UCSD-AML1 (cell line): ENCODE measurements at regions not wholly inside any gene's neighbourhood (a gene's known extent, or its start where the extent isn't known, plus 50 kb on each side); places are given as distances from the start of the nearest gene placed in this dataset.
"Not testable (repeated sequence)": the region's sequence is repeated elsewhere in the genome, so short reads cannot be mapped to it uniquely, and the experiment has no call there.

Source experiments
- DNase-seq: peaks from one replicate; lab custom pipeline; 2025; ENCODE audit not compliant: unreplicated experiment; lab: John Stamatoyannopoulos, UW

DNA sequence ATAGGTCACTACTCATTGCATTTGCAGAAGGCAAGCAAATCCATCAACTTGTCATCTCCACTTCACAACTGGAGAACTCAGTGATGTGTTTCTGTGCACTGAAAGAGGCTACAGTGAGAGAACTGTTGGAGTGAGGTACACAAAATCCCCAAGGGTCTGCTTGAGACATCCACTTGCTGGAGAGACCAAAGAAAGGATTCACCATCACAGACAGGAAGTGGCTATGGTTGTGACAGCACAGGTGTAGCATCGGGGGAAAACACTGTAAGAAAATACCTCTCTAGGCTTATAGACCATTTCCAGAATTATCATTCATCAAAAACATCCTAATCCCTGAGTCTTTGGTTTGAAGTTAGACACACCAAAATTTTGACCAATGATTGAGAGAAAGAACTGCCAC, 201.3 kb upstream of the OR4E1 start:
- no peak for DNase-seq

DNA sequence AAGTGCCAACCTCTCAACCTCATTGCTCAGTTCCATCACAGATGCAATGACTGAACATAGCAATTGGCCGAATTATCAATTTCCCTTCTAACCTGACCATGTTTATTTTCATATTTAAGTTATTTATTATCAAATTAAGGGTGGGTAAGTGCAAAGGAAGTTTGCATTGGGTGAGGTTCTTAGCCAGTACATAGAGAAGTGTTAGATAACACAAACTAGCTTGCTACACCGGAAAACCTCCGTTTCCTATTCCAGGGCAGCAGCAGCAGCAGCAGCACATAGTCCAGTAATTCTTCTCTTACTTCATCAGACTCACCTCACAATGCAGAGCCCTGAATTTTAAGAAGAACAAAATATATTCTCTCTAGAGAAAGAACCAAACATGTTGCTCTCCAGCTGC, 200.5 kb upstream of the OR4E1 start:
- DNase-seq, result peak; percentile 49

DNA sequence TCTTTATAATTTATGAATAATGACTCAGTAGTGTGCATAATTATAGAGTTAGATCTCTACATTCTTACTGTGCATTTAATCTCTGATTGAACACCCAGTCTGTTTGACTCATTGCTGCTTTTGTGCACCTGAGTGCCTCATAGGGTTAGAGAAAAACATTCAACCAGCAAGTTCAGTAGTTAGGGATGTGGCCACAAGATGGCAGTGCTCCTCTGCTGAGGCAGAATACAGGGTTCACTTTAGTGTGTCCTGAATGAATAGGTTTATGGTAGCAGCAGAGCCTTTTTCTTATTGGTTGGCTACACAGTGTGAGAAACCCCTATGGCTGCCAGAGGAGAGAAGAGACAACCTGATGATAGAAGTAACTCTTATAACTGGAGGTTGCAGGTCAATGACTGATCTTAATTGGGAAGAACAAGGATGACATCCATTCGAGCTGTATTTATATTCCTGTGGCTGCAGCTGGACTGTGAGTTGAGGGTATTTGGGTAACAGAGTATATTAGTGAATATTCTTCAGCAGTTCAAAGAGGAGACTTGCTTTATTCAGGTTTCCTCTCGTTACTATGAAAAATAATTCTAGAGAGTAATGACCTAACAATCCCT, 194.9 kb upstream of the OR4E1 start:
- peak; percentile 64 for DNase-seq

DNA sequence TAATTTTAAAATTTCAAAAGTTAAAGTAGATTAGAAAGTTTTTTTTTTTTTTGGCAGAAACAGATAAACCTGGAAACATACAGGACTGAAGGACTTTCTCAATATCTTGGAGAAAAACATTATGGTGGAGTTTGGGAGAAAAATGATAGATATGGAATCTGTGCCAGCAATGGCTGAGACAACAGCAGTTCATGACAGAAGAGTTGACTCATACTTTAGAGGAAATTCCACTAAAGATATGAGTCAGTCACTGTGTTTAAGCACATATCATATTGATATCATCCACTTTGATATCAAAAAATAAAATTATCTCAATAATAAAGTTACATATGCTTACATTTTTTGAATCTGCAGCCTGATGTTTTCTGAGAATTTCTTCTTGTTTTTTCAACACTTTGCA, 193.9 kb upstream of the OR4E1 start:
- DNase-seq, result no peak

DNA sequence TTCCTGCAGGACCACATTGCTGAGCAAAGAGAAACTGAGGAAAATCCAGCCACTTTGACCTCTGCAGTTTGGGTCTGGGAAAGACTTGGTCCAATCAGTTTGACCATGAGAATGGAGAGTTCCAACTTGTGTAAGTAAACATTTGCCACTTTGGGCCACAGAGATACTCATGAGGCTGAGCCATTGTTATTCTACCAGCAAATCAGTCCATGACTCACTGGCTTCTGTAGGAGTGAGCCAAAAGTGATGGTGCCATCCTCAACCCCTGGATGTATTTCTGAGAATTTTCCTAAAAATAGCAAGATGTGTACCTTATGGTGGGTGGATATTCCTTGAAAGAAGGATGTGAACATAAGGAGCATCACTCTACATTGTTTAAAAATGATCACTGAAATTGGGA, 192.9 kb upstream of the OR4E1 start:
- DNase-seq, result no peak

DNA sequence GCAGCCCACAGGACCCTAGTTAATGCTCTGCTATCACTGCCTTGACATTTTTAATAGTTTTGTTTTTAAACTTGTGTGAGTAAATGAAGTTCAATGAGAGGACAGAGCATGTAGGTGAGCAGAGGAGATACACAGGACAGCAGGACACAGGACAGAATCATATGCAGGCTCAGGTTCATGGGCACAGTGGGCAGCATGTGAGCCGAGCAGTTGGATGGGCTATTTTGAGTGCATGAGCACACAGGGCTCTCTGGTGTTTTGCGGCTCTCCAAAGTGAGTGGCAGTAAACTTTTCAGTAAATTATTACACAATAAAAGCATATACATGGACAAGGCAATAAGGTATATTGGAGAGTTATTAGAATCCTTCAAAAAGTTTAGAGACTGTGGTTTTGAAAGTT, 189.7 kb upstream of the OR4E1 start:
- no peak for DNase-seq

DNA sequence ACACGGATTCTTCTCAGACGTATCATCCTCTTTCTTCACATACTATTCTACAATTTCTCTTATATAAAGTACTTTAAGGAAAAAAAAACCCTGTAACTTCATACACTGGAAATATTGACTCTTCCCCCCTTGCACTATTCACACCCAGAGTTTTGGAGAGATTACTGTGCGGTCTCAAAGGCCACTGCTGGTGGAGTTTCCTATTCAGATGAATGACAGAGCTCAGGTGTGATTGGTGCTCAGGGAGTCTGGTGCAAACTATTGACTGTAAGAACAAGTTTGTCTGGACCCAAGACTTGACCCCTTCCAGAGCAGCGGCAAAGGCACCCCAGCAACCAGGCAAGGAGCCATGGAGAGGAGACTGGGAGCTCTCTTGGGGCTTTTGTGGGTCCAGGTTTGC, 187.5 kb upstream of the OR4E1 start:
- no peak for DNase-seq

DNA sequence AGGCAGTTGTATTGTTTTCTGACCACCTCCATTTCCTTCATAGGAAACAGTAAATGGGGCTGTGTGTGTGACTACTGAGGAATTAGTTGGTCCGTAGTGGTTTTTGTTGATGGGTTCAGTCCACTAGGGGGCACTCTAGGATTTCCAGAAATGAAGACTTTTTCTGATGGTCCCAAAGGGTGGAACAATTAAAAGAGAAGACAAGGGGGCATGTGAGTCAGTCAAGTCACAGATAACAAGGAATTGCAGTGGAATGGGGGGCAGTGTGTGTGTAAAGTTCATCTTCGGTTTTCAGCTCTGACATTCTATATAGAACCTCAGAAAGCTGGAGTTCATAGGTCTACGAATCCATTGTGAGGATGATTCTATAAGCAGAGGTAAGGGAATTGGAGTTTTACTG, 186.6 kb upstream of the OR4E1 start:
- DNase-seq, result no peak

DNA sequence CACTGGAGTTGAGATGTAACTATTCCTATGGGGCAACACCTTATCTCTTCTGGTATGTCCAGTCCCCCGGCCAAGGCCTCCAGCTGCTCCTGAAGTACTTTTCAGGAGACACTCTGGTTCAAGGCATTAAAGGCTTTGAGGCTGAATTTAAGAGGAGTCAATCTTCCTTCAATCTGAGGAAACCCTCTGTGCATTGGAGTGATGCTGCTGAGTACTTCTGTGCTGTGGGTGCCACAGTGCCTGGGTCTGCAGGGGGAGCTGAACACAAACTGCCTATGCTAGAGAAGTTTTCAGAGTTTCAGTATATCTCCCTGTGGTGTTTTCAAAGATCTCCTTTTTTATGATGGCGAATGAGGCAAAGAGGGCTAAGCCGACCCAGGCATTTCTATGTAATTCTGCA, 179.2 kb upstream of the OR4E1 start:
- no peak for DNase-seq

DNA sequence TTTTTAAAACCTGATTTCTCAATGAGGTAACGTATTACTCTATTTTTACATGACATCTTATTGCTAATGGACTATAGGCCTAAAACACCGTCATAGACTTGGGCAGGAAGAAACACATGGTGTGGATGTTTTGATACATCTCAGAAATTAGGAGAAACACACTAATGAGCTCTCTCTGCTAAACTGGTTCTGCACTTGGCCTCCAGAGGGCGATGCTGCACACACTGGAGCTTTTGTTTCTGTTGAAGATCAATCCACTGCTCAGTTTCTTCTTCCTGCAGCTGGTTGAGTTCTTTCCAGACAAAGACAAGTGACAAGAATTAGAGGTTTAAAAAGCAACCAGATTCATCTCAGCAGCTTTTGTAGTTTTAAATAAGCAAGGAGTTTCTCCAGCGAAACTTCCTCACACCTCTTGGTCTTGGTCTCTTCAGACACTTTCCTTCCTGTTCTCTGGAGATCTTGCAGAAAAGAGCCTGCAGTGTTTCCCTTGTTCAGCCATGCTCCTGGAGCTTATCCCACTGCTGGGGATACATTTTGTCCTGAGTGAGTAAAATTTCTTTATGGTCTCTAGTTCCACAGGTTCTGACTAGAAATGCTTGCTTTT, 178.5 kb upstream of the OR4E1 start:
- peak; percentile 59 for DNase-seq

DNA sequence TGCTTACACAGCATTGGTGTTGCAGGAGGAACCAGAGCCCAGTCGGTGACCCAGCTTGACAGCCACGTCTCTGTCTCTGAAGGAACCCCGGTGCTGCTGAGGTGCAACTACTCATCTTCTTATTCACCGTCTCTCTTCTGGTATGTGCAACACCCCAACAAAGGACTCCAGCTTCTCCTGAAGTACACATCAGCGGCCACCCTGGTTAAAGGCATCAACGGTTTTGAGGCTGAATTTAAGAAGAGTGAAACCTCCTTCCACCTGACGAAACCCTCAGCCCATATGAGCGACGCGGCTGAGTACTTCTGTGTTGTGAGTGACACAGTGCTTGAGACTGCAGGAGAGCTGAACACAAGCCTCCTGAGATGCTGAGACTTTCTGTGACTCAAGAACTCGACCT, 173.3 kb upstream of the OR4E1 start:
- DNase-seq, result not testable (repeated sequence)

DNA sequence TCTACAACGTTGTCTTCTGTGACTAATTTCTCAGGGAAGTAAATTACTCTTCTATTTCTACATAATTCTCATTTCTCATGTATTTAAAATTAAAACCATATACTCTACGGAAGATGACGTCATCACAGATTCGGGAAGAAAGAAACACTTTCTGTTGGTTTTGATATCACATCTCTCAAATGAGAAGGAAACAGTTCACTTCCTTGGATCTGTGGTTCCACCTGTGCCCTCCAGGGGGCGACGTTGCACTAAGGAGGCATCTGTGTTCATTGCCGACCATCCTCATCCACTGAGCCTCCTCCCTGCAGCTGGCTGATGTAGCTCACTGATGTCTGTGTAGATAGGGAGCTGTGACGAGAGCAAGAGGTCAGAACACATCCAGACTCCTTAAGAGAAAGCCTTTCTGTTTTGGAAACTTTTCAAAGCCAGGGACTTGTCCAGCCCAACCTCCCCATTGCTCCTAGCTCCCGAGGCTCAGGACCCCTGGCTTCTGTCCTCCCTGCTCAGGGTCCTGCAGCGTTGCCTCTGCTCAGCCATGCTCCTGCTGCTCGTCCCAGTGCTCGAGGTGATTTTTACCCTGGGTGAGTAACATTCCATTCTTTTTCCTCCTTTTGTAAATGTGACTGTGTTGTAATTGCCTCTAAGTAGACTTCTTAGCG, 172.7 kb upstream of the OR4E1 start:
- peak; percentile 45 for DNase-seq

DNA sequence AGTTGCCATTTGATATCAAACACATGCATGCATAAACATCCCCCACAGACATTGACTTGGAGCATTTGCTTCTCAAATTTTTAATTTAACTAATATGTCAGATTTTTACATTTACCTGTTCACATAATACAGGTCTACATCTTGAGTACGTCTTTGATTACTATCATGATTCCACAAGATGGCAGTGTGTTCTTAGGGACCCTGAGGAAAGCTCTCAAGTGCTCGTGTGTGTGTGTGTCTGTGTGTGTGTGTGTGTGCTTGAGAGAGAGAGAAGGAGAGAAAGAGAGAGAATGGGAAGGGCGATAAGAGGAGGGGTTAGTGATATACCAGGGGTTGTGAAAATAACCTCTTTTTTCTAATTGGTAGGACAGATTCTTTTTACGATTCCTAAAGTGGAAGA, 167.1 kb upstream of the OR4E1 start:
- no peak for DNase-seq

DNA sequence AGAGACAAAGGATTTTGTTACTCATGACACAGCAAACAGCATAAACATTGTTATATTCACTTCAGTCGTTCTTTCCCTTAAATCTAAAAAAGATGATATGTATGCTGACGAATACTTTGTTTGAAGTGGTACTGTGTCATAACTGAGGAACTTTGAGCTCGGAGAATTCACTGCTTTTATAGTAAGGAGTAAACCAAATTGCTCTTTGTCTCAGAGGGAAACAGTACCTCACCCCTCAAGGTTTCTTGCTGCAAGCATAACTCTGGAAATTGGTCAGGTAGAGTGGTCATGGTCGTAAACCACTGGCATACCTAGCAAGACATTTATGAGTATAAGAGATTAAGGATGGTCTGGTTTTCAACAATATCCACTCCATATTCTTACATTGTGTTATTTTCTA, 160.2 kb upstream of the OR4E1 start:
- DNase-seq, result no peak

DNA sequence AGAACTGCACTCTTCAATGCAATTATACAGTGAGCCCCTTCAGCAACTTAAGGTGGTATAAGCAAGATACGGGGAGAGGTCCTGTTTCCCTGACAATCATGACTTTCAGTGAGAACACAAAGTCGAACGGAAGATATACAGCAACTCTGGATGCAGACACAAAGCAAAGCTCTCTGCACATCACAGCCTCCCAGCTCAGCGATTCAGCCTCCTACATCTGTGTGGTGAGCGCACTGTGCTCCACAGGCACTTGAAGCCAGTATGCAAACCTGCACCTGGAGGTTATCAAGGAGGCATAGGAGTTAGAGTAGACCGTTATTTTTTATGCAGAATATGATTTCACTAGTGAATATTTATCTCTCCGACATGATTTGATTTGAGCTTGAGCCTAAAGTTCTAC, 152.2 kb upstream of the OR4E1 start:
- DNase-seq, result no peak

DNA sequence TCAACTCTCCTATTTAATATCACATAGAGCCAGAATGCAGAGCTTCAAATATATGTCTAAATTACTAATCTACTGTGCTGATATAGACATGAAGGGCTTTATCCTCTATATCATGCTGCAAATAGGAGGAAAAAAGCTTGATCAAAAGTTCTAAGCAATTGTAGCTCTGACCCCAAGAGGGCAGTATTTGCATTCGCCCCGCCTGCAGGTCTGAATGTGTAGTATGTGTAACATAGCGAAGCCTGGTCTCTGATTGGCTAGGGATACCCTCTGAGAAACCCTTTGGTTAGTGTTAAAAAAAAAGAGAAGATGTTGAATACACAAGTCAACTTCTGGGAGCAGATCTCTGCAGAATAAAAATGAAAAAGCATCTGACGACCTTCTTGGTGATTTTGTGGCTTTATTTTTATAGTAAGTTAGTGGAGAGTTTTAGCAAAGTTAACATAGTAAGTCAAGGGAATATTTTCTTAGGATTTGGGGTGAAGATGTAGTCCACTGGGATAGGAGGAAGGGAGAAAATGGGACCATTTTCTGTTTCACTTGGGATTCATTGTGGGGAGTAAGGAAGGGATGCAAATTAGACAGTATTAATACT, 151.6 kb upstream of the OR4E1 start:
- peak; percentile 19 for DNase-seq

DNA sequence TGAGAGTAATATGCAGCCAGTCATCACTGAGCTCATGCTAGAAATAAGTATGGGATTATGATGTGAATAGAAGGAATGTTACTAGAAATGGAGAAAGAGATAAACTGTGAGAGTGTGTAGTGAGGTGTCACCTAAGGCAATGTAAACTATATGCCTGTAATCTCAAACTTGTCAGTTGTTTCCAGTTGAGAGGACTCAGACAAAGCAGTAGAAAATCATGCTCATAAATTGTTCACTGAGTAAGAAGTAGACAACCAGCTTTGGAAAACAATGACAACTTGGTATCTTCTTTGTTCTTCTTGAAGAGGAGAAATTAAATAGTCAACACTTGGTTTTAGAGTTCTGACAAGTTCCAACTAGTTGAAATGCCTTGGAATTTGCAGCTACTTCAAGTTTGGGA, 148.5 kb upstream of the OR4E1 start:
- DNase-seq, result no peak

DNA sequence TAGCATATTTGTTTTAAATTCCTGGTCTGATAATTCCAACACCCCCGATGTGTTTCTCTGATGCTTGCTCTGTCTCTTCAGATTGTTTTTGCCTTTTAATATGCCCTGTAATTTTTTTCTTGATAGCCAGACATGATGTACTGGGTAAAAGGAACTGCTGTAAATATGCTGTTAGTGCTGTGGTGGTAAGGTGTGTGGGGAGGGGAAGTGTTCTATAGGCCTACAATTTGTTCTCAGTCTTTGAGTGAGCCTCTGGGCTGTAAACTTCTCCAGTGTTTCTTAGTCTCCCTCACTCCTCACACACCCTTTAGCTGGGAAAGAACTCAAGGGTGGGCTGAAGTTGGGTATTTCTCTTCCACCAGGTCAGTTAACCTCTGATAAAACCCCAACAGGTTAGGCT, 147.0 kb upstream of the OR4E1 start:
- DNase-seq, result no peak

DNA sequence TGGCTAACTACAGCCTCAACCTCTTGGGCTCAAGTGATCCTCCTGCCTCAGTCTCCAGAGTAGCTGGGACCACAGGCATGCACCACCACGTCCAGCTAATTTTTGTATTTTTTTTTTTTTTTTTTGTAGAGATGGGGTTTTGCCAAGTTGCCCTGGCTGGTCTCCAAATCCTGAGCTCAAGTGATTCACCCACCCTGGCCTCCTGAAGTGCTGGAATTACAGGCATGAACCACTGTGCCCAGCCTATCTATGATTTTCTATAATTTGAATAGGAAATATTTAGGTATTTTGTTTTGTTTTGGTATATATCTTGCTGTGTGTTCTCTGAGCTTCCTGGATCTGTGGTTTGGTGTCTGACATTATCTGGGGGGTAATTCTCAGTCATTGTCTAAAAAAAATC, 146.3 kb upstream of the OR4E1 start:
- DNase-seq, result not testable (repeated sequence)

DNA sequence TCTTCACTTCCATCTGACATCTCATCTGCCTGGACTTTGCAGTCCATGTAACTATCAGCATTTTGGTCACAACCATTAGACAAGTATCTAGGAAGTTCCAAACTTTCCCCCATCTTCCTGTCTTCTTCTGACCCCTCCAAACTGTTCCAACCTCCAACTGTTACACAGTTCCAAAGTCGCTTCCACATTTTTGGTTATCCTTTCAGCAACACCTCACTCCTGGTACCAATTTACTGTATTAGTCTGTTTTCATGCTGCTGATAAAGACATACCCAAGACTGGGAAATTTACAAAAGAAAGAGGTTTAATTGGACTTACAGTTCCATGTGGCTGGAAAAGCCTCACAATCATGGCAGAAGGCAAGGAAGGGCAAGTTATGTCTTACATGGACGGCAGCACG, 143.4 kb upstream of the OR4E1 start:
- DNase-seq, result not testable (repeated sequence)

DNA sequence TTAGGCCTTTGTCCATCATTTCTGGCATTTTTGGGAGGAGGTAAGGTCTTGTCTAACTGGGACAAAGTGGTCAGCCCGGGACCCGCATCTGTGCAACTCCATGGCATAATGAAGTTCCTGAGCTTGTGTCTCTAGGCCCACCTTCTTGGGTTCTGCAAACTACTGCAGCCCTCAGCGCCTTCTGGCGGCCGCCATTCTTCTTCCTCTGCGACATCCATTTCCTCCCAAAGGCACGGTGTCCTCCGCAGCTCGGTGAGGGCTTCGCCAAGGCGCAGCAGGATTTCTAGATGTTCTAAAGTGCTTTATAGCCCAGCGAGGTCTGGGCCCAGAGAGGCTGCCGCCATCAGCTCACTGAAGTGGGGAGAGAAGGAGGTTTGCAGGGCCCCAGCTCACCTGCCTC, 134.4 kb upstream of the OR4E1 start:
- no peak for DNase-seq

DNA sequence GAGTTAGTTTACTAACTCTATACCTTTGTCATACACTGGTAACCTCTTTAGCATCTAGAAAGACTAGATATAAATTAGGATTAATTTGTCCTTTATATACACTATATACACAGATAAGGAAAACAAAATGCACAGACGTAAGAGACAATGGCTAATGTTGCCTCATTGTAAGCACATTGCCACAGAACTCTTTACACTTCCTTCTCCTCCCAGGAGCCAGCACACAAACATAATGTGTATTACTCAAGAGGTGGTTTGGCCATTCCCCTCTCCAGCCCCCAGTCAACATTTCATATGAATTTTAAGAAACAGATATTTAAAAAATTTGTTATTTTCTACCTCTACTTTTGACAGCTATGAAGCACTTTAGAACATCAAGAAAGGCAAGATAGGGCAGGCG, 131.4 kb upstream of the OR4E1 start:
- no peak for DNase-seq
